Kidney (tissue), 13 donors: ENCODE measurements at regions not wholly inside any gene's neighbourhood (a gene's known extent, or its start where the extent isn't known, plus 50 kb on each side); places are given as distances from the start of the nearest gene placed in this dataset.

Experiments used
- DNase-seq, 5 donors: peaks; one replicate each; pipeline ENCODE4 v3.0.0-alpha.2; 2013 to 2020
- FAIRE-seq: peaks from 2 replicates; lab custom pipeline; 2012; peaks lifted over from hg19 to GRCh38; lab: Jason Lieb, UNC
- H3K27ac ChIP-seq, 2 donors: one replicate each; pipeline ENCODE4 v1.7.0; 2013; ENCODE audit warnings: low read depth in 2 of 2, low read length in 2 of 2, inconsistent platforms in 1 of 2
- H3K27me3 ChIP-seq: one replicate; pipeline ENCODE4 v1.7.1; 2013; ENCODE audit warnings: low read length, inconsistent platforms; ENCODE audit not compliant: control insufficient read depth, insufficient read depth
- H3K36me3 ChIP-seq, 3 donors: one replicate each; pipeline versions ENCODE4 v1.7.0 to v1.7.1; 2013; ENCODE audit warnings: low read length in 3 of 3, control low read depth in 1 of 3, inconsistent platforms in 1 of 3; ENCODE audit not compliant: insufficient read depth in 3 of 3, control insufficient read depth in 2 of 3
- H3K4me1 ChIP-seq, 3 donors: one replicate each; pipeline versions ENCODE4 v1.7.0 to v1.7.1; 2013; ENCODE audit warnings: low read length in 3 of 3, inconsistent platforms in 1 of 3, low read depth in 1 of 3; ENCODE audit not compliant: control insufficient read depth in 2 of 3, insufficient read depth in 2 of 3
- H3K4me3 ChIP-seq, 3 donors: one replicate each; pipeline versions ENCODE4 v1.7.0 to v1.8.1; 2013; ENCODE audit warnings: low read length in 3 of 3, control low read depth in 1 of 3, inconsistent platforms in 1 of 3
- H3K9ac ChIP-seq, 3 donors: one replicate each; pipeline versions ENCODE4 v1.7.0 to v1.7.1; 2013; ENCODE audit warnings: low read length in 3 of 3, control low read depth in 1 of 3, inconsistent platforms in 1 of 3
- H3K9me3 ChIP-seq, 3 donors: one replicate each; pipeline versions ENCODE4 v1.7.0 to v1.7.1; 2013; ENCODE audit warnings: low read length in 3 of 3, control low read depth in 1 of 3, inconsistent platforms in 1 of 3; ENCODE audit not compliant: control insufficient read depth in 2 of 3, insufficient read depth in 1 of 3
- intact Hi-C: fragments of 100-400 bp; cut with DNase I; formaldehyde crosslinking; loops from one replicate; pipeline ENCODE4 v1.11.1; 2022
- TF ChIP-seq, protein P1 (sequence below): IDR thresholded peaks from 3 replicates; pipeline ENCODE4 v1.5.1; 2012; ENCODE audit warnings: mild to moderate bottlenecking, moderate library complexity, borderline replicate concordance; ENCODE audit not compliant: insufficient read depth; ENCODE audit errors: extremely low read depth
- donor health status: control.
- donor health status: control.
- donor health status: control.
- donor health status: control.
- donor health status: control.
- donor health status: DM: yes; HTN: yes; CAD: no.
- donor health status: Normal renal cell carcinoma (clear cell type).

- H3K4me1 ChIP-seq: no peaks in the 10 kb centered on the region
- no peak overlapping the region for H3K27ac ChIP-seq
- DNase-seq: no peak
- H3K9ac ChIP-seq: no peak overlapping the region
- H3K36me3 ChIP-seq: no peaks in the 10 kb centered on the region
- H3K4me3 ChIP-seq: no peak overlapping the region
- no peaks in the 10 kb centered on the region for H3K27me3 ChIP-seq
- intact Hi-C loops: no loop called here
- TF ChIP-seq, protein P1, sequence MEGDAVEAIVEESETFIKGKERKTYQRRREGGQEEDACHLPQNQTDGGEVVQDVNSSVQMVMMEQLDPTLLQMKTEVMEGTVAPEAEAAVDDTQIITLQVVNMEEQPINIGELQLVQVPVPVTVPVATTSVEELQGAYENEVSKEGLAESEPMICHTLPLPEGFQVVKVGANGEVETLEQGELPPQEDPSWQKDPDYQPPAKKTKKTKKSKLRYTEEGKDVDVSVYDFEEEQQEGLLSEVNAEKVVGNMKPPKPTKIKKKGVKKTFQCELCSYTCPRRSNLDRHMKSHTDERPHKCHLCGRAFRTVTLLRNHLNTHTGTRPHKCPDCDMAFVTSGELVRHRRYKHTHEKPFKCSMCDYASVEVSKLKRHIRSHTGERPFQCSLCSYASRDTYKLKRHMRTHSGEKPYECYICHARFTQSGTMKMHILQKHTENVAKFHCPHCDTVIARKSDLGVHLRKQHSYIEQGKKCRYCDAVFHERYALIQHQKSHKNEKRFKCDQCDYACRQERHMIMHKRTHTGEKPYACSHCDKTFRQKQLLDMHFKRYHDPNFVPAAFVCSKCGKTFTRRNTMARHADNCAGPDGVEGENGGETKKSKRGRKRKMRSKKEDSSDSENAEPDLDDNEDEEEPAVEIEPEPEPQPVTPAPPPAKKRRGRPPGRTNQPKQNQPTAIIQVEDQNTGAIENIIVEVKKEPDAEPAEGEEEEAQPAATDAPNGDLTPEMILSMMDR: no peak
- no peaks in the 10 kb centered on the region for H3K9me3 ChIP-seq
- no peak for FAIRE-seq
Measured at GRCh38 chr6:164925681-164926530, 383.5 kb downstream of the C6orf118 start.

DNA sequence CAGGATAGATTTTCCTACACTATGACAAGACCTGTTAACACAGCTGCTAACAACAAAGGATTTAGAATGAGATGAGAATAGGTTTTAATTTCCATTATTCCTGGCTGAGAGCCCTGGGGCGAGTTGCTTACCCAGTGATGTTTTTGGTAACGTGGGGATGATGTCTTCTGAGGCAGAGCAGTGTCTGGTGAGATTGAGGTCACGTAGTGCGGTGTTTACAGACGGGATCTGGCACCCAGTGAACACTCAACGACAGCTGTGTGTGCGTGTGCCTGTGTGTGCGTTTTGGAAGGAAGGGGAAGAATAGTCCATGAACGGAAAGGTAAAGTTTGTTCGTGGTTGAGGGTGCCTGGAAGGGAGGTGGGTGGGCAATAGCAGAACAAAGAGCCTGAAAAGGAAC lies 384.7 kb downstream of the C6orf118 start:
- no peaks in the 10 kb centered on the region for H3K36me3 ChIP-seq
- H3K4me3 ChIP-seq: no peak overlapping the region
- DNase-seq: no peak
- H3K9ac ChIP-seq: no peak overlapping the region
- H3K27me3 ChIP-seq: no peaks in the 10 kb centered on the region
- H3K9me3 ChIP-seq: no peaks in the 10 kb centered on the region
- TF ChIP-seq, protein P1: no peak
- no peak for FAIRE-seq
- intact Hi-C loops: no loop called here
- H3K27ac ChIP-seq: no peak overlapping the region
- no peaks in the 10 kb centered on the region for H3K4me1 ChIP-seq

DNA sequence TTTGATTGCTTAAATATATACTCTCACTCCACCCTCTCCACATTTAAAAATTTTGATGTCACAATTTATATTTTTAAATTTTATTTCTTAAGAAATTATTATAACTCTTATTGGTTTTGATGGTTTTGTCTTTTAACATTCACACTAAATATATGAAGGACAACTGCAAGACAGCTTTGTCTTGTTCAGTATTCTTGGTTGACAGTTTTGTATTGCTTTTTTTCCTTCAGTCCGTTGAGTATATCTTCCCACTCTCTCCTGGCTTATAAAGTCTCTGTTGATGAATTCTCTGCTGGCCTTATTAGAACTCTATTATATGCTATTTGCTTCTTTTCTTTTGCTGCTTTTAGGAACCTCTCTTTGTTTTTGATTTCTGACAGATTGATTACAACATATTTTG lies 392.2 kb downstream of the C6orf118 start:
- intact Hi-C loops: no loop called here

More for the DNA sequence above, 392.2 kb downstream of the C6orf118 start:
- no peaks in the 10 kb centered on the region for H3K27me3 ChIP-seq
- TF ChIP-seq, protein P1: no peak
- H3K36me3 ChIP-seq: no peaks in the 10 kb centered on the region
- no peak for FAIRE-seq
- no peak overlapping the region for H3K27ac ChIP-seq
- no peaks in the 10 kb centered on the region for H3K4me1 ChIP-seq
- H3K9ac ChIP-seq: no peak overlapping the region
- no peak overlapping the region for H3K4me3 ChIP-seq
- peaks cover 0 to 5% (median 2%) of the 10 kb centered on the region in 3 donors for H3K9me3 ChIP-seq
- no peak for DNase-seq
